Bronchial epithelial cell (primary cell): ENCODE measurements at regions not wholly inside any gene's neighbourhood (a gene's known extent, or its start where the extent isn't known, plus 50 kb on each side); places are given as distances from the start of the nearest gene placed in this dataset.

Experiments used
- DNase-seq: peaks from one replicate; pipeline ENCODE4 v3.0.0-alpha.2; 2010; ENCODE audit warnings: low read depth
- FAIRE-seq: peaks from 2 replicates; lab custom pipeline; 2011; peaks lifted over from hg19 to GRCh38; lab: Jason Lieb, UNC
- H3K27me3 ChIP-seq: 2 replicates; pipeline ENCODE4 v1.5.1; 2011; ENCODE audit warnings: low read length; ENCODE audit not compliant: control insufficient read depth, insufficient read depth
- H3K36me3 ChIP-seq: 2 replicates; pipeline ENCODE4 v1.5.1; 2011; ENCODE audit warnings: low read length; ENCODE audit not compliant: control insufficient read depth, insufficient read depth
- H3K4me3 ChIP-seq: 2 replicates; pipeline ENCODE4 v1.5.1; 2011; ENCODE audit warnings: mild to moderate bottlenecking, low read depth, low read length, control low read depth
- CTCF ChIP-seq: IDR thresholded peaks from 2 replicates; pipeline ENCODE4 v1.5.1; 2011; ENCODE audit warnings: mild to moderate bottlenecking, moderate library complexity, low read length, control low read depth, inconsistent platforms; ENCODE audit not compliant: insufficient read depth, severe bottlenecking

GRCh38 chr20:6241591-6241990 is 118.8 kb upstream of the FERMT1 start:
- Histone ChIP-seq H3K27me3 (no peaks in the 10 kb centered on the region), H3K36me3 (no peaks in the 10 kb centered on the region), H3K4me3 (no peak overlapping the region)
- no peak for TF ChIP-seq CTCF
- no peak for DNase-seq
- FAIRE-seq = no peak

- FAIRE-seq (no peak), DNase-seq (no peak)
- no peak overlapping the region for H3K4me3 ChIP-seq
- no peak for TF ChIP-seq CTCF
- H3K27me3 ChIP-seq = no peaks in the 10 kb centered on the region
- H3K36me3 ChIP-seq = no peaks in the 10 kb centered on the region
These were observed 117.2 kb upstream of the FERMT1 start for GRCh38 chr20:6240059-6240458.

GRCh38 chr20:6238421-6238820 is 115.6 kb upstream of the FERMT1 start:
- H3K4me3 ChIP-seq = no peak overlapping the region
- no peak for FAIRE-seq
- no peaks in the 10 kb centered on the region for H3K27me3 ChIP-seq
- H3K36me3 ChIP-seq = no peaks in the 10 kb centered on the region
- DNase-seq = no peak
- TF ChIP-seq CTCF = no peak

GRCh38 chr20:6235510-6235909 is 112.7 kb upstream of the FERMT1 start:
- no peak for FAIRE-seq
- Histone ChIP-seq H3K36me3 (no peaks in the 10 kb centered on the region), H3K4me3 (no peak overlapping the region), H3K27me3 (no peaks in the 10 kb centered on the region)
- DNase-seq = no peak
- TF ChIP-seq CTCF = no peak

- no peaks in the 10 kb centered on the region for H3K27me3 ChIP-seq
- no peak for TF ChIP-seq CTCF
- no peaks in the 10 kb centered on the region for H3K36me3 ChIP-seq
- no peak overlapping the region for H3K4me3 ChIP-seq
- no peak for FAIRE-seq
- DNase-seq = no peak
These were observed 109.6 kb upstream of the FERMT1 start for GRCh38 chr20:6232436-6232835.

GRCh38 chr20:6231556-6231955 is 108.7 kb upstream of the FERMT1 start:
- Histone ChIP-seq H3K27me3 (no peaks in the 10 kb centered on the region), H3K4me3 (no peak overlapping the region), H3K36me3 (no peaks in the 10 kb centered on the region)
- TF ChIP-seq CTCF = no peak
- peak; percentile 57 for DNase-seq
- FAIRE-seq = no peak
